ENCODE measurements at regions not wholly inside any gene's neighbourhood (a gene's known extent, or its start where the extent isn't known, plus 50 kb on each side); places are given as distances from the start of the nearest gene placed in this dataset.
A peak's percentile ranks its signal among the peaks of the same experiment; 100 is the strongest.

- DNase-seq (no peak), ATAC-seq (no peak)
- Mint-ChIP-seq H3K9me3 (peaks cover 1% of the 10 kb centered on the region), H3K4me1 (ENCODE audit: low read depth) (peaks cover 21% of the 10 kb centered on the region), H3K36me3 (ENCODE audit: low read depth) (no peaks in the 10 kb centered on the region), H3K4me3 (no peak overlapping the region), H3K27me3 (no peaks in the 10 kb centered on the region), H3K27ac (no peak overlapping the region)
- no peak for TF ChIP-seq CTCF (IDR thresholded peaks at IDR 0.05)
- ChIA-PET POLR2A (no interaction called here), CTCF (interaction anchor here (0.9 kb wide), 1 partner anchor 733 kb away, joined by 3 read pairs; no protein-coding TSS in a partner anchor)
- intact Hi-C loops (cut with micrococcal nuclease) = no loop called here
Measured at GRCh38 chr2:12274591-12274990, 442.1 kb upstream of the TRIB2 start.

GRCh38 chr2:12277241-12278034 is 439.3 kb upstream of the TRIB2 start:
- H3K4me1 Mint-ChIP-seq (ENCODE audit: low read depth) = peaks cover 10% of the 10 kb centered on the region
- H3K27me3 Mint-ChIP-seq = peaks cover 3% of the 10 kb centered on the region
- H3K9me3 Mint-ChIP-seq = peaks cover 1% of the 10 kb centered on the region
- H3K4me3 Mint-ChIP-seq = no peak overlapping the region
- DNase-seq = peak; percentile 17
- CTCF ChIA-PET = interaction anchor here (1.3 to 1.4 kb wide), 2 partner anchors 9 to 10 kb away, joined by 3 to 5 read pairs; no protein-coding TSS in a partner anchor
- POLR2A ChIA-PET = no interaction called here
- intact Hi-C loops (cut with micrococcal nuclease) = no loop called here
- H3K36me3 Mint-ChIP-seq (ENCODE audit: low read depth) = no peaks in the 10 kb centered on the region
- no peak for ATAC-seq
- no peak for TF ChIP-seq CTCF (IDR thresholded peaks at IDR 0.05)
- no peak overlapping the region for H3K27ac Mint-ChIP-seq

DNA sequence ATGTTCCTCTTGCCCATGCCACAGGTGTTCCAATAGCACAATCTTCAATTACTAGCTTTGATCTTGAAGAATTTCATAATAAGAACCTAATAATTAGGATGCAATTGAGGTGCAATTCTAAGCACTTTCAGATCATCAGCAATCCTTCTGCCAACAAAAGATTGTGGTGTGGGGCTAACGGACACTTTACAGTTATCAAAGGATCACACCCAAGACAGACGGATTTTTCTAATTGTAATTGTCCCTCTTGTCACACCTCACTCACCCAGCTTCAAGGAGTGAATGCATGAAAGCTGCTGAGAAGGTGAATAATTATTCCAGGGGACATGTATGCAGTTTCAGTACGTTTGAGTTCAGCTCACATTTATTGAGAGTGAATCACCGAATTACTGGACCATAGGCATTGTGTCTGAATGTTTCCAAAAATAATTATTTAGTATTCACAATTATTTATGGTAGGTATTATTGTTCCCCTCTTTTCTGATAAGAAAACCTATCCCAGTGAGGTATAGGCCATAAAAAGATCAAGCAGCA is 438.5 kb upstream of the TRIB2 start:
- Mint-ChIP-seq H3K9me3 (peaks cover 1% of the 10 kb centered on the region), H3K4me1 (ENCODE audit: low read depth) (peaks cover 10% of the 10 kb centered on the region), H3K27ac (no peak overlapping the region), H3K4me3 (no peak overlapping the region), H3K27me3 (peaks cover 3% of the 10 kb centered on the region), H3K36me3 (ENCODE audit: low read depth) (no peaks in the 10 kb centered on the region)
- ATAC-seq = no peak
- no peak for DNase-seq
- intact Hi-C loops (cut with micrococcal nuclease) = no loop called here
- ChIA-PET CTCF (interaction anchor here (1.3 kb wide), 1 partner anchor 8 kb away, joined by 5 read pairs; no protein-coding TSS in a partner anchor), POLR2A (interaction anchor here (0.6 kb wide), 1 partner anchor 223 kb away, joined by 3 read pairs; no protein-coding TSS in a partner anchor)
- TF ChIP-seq CTCF (IDR thresholded peaks at IDR 0.05) = no peak

- no peak for ATAC-seq
- peaks cover 4% of the 10 kb centered on the region for H3K9me3 Mint-ChIP-seq
- no peak overlapping the region for H3K27ac Mint-ChIP-seq
- CTCF ChIA-PET = no interaction called here
- no peaks in the 10 kb centered on the region for H3K36me3 Mint-ChIP-seq (ENCODE audit: low read depth)
- H3K4me3 Mint-ChIP-seq = no peak overlapping the region
- peaks cover 5% of the 10 kb centered on the region for H3K27me3 Mint-ChIP-seq
- H3K4me1 Mint-ChIP-seq (ENCODE audit: low read depth) = peaks cover 20% of the 10 kb centered on the region
- TF ChIP-seq CTCF (IDR thresholded peaks at IDR 0.05) = no peak
- POLR2A ChIA-PET = no interaction called here
- DNase-seq = no peak
- intact Hi-C loops (cut with micrococcal nuclease) = no loop called here
Measured at GRCh38 chr2:12282780-12283695, 433.7 kb upstream of the TRIB2 start.

Data from activated CD8-positive, alpha-beta T cell treated with anti-CD3 and anti-CD28 coated beads for 36 hours (primary cell).